ENCODE measurements at regions not wholly inside any gene's neighbourhood (a gene's known extent, or its start where the extent isn't known, plus 50 kb on each side); places are given as distances from the start of the nearest gene placed in this dataset.

DNA sequence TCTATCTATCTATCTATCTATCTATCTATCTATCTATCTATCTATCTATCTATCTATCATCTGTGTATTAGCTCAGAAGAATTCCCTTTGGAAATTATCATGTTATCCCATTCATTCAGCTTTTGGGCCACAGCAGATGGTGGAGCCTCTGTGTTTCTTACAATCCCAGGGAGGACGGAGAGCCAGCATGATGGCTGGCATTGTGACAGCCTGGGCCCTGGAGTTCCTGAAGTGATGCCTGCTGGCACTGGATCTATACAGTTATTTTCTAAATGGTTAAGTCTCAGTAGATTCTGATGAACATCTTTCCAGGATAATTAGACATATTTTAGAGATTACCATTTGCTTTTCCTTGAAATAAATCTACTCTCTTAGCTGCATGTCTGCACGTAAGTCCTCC is 385.4 kb upstream of the NXPH2 start:
- TF ChIP-seq POU5F1 (IDR thresholded peaks at IDR 0.05; ENCODE audit: borderline replicate concordance, low read depth, low read length, partially characterized antibody) (no peak), PURB (CRISPR knock-in tag; IDR thresholded peaks at IDR 0.05; ENCODE audit: low read depth) (no peak), ATF1 (CRISPR knock-in tag; IDR thresholded peaks at IDR 0.05) (no peak), ATF1 (tag; IDR thresholded peaks at IDR 0.05) (no peak), EGR1 (conservative IDR thresholded peaks at IDR 0.05) (no peak)
- TF ChIP-seq, protein P1, sequence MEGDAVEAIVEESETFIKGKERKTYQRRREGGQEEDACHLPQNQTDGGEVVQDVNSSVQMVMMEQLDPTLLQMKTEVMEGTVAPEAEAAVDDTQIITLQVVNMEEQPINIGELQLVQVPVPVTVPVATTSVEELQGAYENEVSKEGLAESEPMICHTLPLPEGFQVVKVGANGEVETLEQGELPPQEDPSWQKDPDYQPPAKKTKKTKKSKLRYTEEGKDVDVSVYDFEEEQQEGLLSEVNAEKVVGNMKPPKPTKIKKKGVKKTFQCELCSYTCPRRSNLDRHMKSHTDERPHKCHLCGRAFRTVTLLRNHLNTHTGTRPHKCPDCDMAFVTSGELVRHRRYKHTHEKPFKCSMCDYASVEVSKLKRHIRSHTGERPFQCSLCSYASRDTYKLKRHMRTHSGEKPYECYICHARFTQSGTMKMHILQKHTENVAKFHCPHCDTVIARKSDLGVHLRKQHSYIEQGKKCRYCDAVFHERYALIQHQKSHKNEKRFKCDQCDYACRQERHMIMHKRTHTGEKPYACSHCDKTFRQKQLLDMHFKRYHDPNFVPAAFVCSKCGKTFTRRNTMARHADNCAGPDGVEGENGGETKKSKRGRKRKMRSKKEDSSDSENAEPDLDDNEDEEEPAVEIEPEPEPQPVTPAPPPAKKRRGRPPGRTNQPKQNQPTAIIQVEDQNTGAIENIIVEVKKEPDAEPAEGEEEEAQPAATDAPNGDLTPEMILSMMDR (IDR thresholded peaks at IDR 0.05 in 2 of 3, conservative IDR thresholded peaks at IDR 0.05 in 1 of 3; ENCODE audit: insufficient read depth in 2 of 3, low read depth in 1 of 3, low read length in 3 of 3) = no peak
